Tibial nerve (tissue), 4 donors: ENCODE measurements at regions not wholly inside any gene's neighbourhood (a gene's known extent, or its start where the extent isn't known, plus 50 kb on each side); places are given as distances from the start of the nearest gene placed in this dataset.

ENCODE experiments used
- DNase-seq, 2 donors: peaks; one replicate each; pipeline ENCODE4 v3.0.0-alpha.2; 2019; ENCODE audit warnings: low spot score in 2 of 2
- H3K27ac ChIP-seq, 4 donors: fragments of 200-600 bp; sonication (generic) in 3 of 4; one replicate each; pipeline ENCODE4 v1.5.1; 2017 to 2019; ENCODE audit warnings: mild to moderate bottlenecking in 1 of 4
- H3K27me3 ChIP-seq, 2 donors: fragments of 200-600 bp; sonication (generic) in 1 of 2; one replicate each; pipeline versions ENCODE4 v1.5.1 to v1.6.0; 2017 to 2019
- H3K36me3 ChIP-seq, 3 donors: fragments of 200-600 bp; sonication (generic); one replicate each; pipeline ENCODE4 v1.5.1; 2018 to 2019
- H3K4me1 ChIP-seq, 4 donors: fragments of 200-600 bp; sonication (generic) in 3 of 4; one replicate each; pipeline ENCODE4 v1.5.1; 2017 to 2019
- H3K4me3 ChIP-seq, 4 donors: fragments of 200-600 bp; sonication (generic) in 3 of 4; one replicate each; pipeline ENCODE4 v1.5.1; 2017 to 2019; ENCODE audit warnings: mild to moderate bottlenecking in 1 of 4, moderate library complexity in 1 of 4
- H3K9me3 ChIP-seq, 4 donors: fragments of 200-600 bp; sonication (generic) in 3 of 4; one replicate each; pipeline ENCODE4 v1.5.1; 2017 to 2019
- CTCF ChIP-seq, 5 experiments: fragments of 200-600 bp in 3 of 5; fragments of 450-650 bp in 2 of 5; sonication (generic) in 3 of 5; IDR thresholded peaks; one replicate each; pipeline ENCODE4 v1.5.1; 2016 to 2019; ENCODE audit warnings: antibody characterized with exemption in 5 of 5, mild to moderate bottlenecking in 3 of 5, moderate library complexity in 2 of 5
- EP300 ChIP-seq, 2 donors: sonication (generic); formaldehyde crosslinking; IDR thresholded peaks; one replicate each; pipeline ENCODE4 v1.6.1; 2017; ENCODE audit warnings: antibody characterized with exemption in 2 of 2, mild to moderate bottlenecking in 1 of 2
- POLR2A ChIP-seq, 2 donors: fragments of 450-650 bp; IDR thresholded peaks; one replicate each; pipeline ENCODE4 v1.6.1; 2017; ENCODE audit warnings: antibody characterized with exemption in 2 of 2, mild to moderate bottlenecking in 2 of 2, moderate library complexity in 2 of 2
- WGBS, 2 donors: methylation state at CpG; one replicate each; pipeline ENCODE4 v1.1.5; 2018; 5-methylcytosine and 5-hydroxymethylcytosine counted together

GRCh38 chr11:13852481-13852880 lies 110.0 kb upstream of the SPON1 start:
- Histone ChIP-seq H3K4me3 (no peak overlapping the region), H3K27me3 (no peaks in the 10 kb centered on the region), H3K27ac (no peak overlapping the region), H3K36me3 (no peaks in the 10 kb centered on the region), H3K4me1 (no peaks in the 10 kb centered on the region), H3K9me3 (no peaks in the 10 kb centered on the region)
- TF ChIP-seq EP300 (IDR thresholded peaks at IDR 0.05) (no peak), CTCF (IDR thresholded peaks at IDR 0.05) (no peak), POLR2A (IDR thresholded peaks at IDR 0.05) (no peak)
- 45 to 48% methylated on average over 5 of the region's 5 CpGs for WGBS, 2 donors
- DNase-seq = no peak

GRCh38 chr11:13857828-13858227 lies 104.7 kb upstream of the SPON1 start:
- WGBS, 2 donors = 76 to 82% methylated on average over 3 of the region's 3 CpGs
- H3K4me3 ChIP-seq = no peak overlapping the region
- no peaks in the 10 kb centered on the region for H3K27me3 ChIP-seq
- no peaks in the 10 kb centered on the region for H3K36me3 ChIP-seq
- TF ChIP-seq POLR2A (IDR thresholded peaks at IDR 0.05) (no peak), EP300 (IDR thresholded peaks at IDR 0.05) (no peak), CTCF (IDR thresholded peaks at IDR 0.05) (no peak)
- no peaks in the 10 kb centered on the region for H3K9me3 ChIP-seq
- no peak for DNase-seq
- H3K4me1 ChIP-seq = no peaks in the 10 kb centered on the region
- no peak overlapping the region for H3K27ac ChIP-seq

- H3K27ac ChIP-seq = no peak overlapping the region
- H3K9me3 ChIP-seq = no peaks in the 10 kb centered on the region
- 73 to 82% methylated on average over 8 of the region's 9 CpGs for WGBS, 2 donors
- H3K36me3 ChIP-seq = no peaks in the 10 kb centered on the region
- H3K4me3 ChIP-seq = no peak overlapping the region
- no peak for DNase-seq
- H3K4me1 ChIP-seq = no peaks in the 10 kb centered on the region
- TF ChIP-seq EP300 (IDR thresholded peaks at IDR 0.05) (no peak), CTCF (IDR thresholded peaks at IDR 0.05) (no peak), POLR2A (IDR thresholded peaks at IDR 0.05) (no peak)
- no peaks in the 10 kb centered on the region for H3K27me3 ChIP-seq
Observed at GRCh38 chr11:13859892-13860291, 102.6 kb upstream of the SPON1 start.

GRCh38 chr11:13861411-13861810 lies 101.1 kb upstream of the SPON1 start:
- 76 to 81% methylated on average over 3 of the region's 3 CpGs for WGBS, 2 donors
- TF ChIP-seq POLR2A (IDR thresholded peaks at IDR 0.05) (no peak), CTCF (IDR thresholded peaks at IDR 0.05) (no peak), EP300 (IDR thresholded peaks at IDR 0.05) (no peak)
- DNase-seq = no peak

GRCh38 chr11:13862845-13863392 lies 99.6 kb upstream of the SPON1 start:
- WGBS, 2 donors = 77 to 78% methylated on average over 3 of the region's 3 CpGs
- H3K4me1 ChIP-seq = no peaks in the 10 kb centered on the region
- H3K27ac ChIP-seq = no peak overlapping the region
- no peak for DNase-seq
- no peaks in the 10 kb centered on the region for H3K9me3 ChIP-seq
- TF ChIP-seq POLR2A (IDR thresholded peaks at IDR 0.05) (no peak), CTCF (IDR thresholded peaks at IDR 0.05) (no peak), EP300 (IDR thresholded peaks at IDR 0.05) (no peak)
- H3K4me3 ChIP-seq = no peak overlapping the region
- H3K36me3 ChIP-seq = no peaks in the 10 kb centered on the region
- no peaks in the 10 kb centered on the region for H3K27me3 ChIP-seq

More at GRCh38 chr11:13861411-13861810, 101.1 kb upstream of the SPON1 start:
- H3K4me3 ChIP-seq = no peak overlapping the region
- no peak overlapping the region for H3K27ac ChIP-seq
- H3K36me3 ChIP-seq = no peaks in the 10 kb centered on the region
- no peaks in the 10 kb centered on the region for H3K27me3 ChIP-seq
- H3K4me1 ChIP-seq = no peaks in the 10 kb centered on the region
- H3K9me3 ChIP-seq = no peaks in the 10 kb centered on the region
